ENCODE measurements at regions not wholly inside any gene's neighbourhood (a gene's known extent, or its start where the extent isn't known, plus 50 kb on each side); places are given as distances from the start of the nearest gene placed in this dataset.

- H3K36me3 ChIP-seq (ENCODE audit: control insufficient read depth in 2 of 2, extremely low read depth in 1 of 2, insufficient read depth in 2 of 2, low read length in 2 of 2) = no peaks in the 10 kb centered on the region
- no peak overlapping the region for H3K4me3 ChIP-seq (replicated peaks in 1 of 3; ENCODE audit: insufficient read depth in 1 of 3, low read depth in 1 of 3, low read length in 3 of 3)
- peaks cover 7 to 15% of the 10 kb centered on the region in 2 experiments for H3K27me3 ChIP-seq (ENCODE audit: control insufficient read depth in 2 of 2, insufficient read depth in 2 of 2, low read length in 2 of 2)
- H3K9ac ChIP-seq (replicated peaks; ENCODE audit: extremely low read depth, insufficient read depth, low read length) = no peak overlapping the region
- no peaks in the 10 kb centered on the region for H4K20me1 ChIP-seq (replicated peaks; ENCODE audit: control insufficient read depth, extremely low read depth, insufficient read depth, low read length)
- dilution Hi-C loops (cut with MboI; ENCODE audit: extremely low pct_ligation_motif_present, low sequenced_read_pairs) (no loop called here), intact Hi-C loops (cut with micrococcal nuclease) (no loop called here)
- CTCF ChIA-PET = no interaction called here
- no TSS peak for BruUV-seq (replicated peaks)
- H2AFZ ChIP-seq (ENCODE audit: low read depth, low read length) = no peak overlapping the region
- no peaks in the 10 kb centered on the region for H3K79me2 ChIP-seq (ENCODE audit: control insufficient read depth, insufficient read depth, low read length)
- FAIRE-seq (no peak), DNase-seq (ENCODE audit: low read depth, low spot score) (no peak)
- no peaks in the 10 kb centered on the region for H3K9me1 ChIP-seq (replicated peaks; ENCODE audit: control insufficient read depth, extremely low read depth, insufficient read depth, low read length)
- TF ChIP-seq GATA2 (IDR thresholded peaks at IDR 0.05; ENCODE audit: insufficient read depth, insufficient read length, low read depth, low read length) = no peak
- TF ChIP-seq POLR2A (IDR thresholded peaks at IDR 0.05; ENCODE audit: low read depth, low read length) = no peak
- no peak for TF ChIP-seq CTCF (IDR thresholded peaks at IDR 0.05; ENCODE audit: extremely low read depth in 1 of 2, insufficient read depth in 1 of 2, low read depth in 1 of 2, low read length in 2 of 2)
- TF ChIP-seq FOS (IDR thresholded peaks at IDR 0.05; ENCODE audit: borderline replicate concordance, insufficient read depth, low read length) = no peak
- H3K4me1 ChIP-seq (ENCODE audit: control insufficient read depth, extremely low read depth, insufficient read depth, low read length) = no peaks in the 10 kb centered on the region
- H3K27ac ChIP-seq (ENCODE audit: insufficient read depth, low read depth, low read length) = no peak overlapping the region
- POLR2A ChIA-PET = no interaction called here
- H3K9me3 ChIP-seq (replicated peaks; ENCODE audit: control insufficient read depth, insufficient read depth, low read length) = no peaks in the 10 kb centered on the region
- no peak overlapping the region for H3K4me2 ChIP-seq (ENCODE audit: insufficient read depth, low read length)
Measured at GRCh38 chr1:53388963-53389362, 61.1 kb upstream of the LRP8 start.

GRCh38 chr1:53390261-53390660, 62.4 kb upstream of the LRP8 start:
- no TSS peak for BruUV-seq (replicated peaks)
- TF ChIP-seq POLR2A (IDR thresholded peaks at IDR 0.05; ENCODE audit: low read depth, low read length) (no peak), FOS (IDR thresholded peaks at IDR 0.05; ENCODE audit: borderline replicate concordance, insufficient read depth, low read length) (no peak), MAX (IDR thresholded peaks at IDR 0.05; ENCODE audit: insufficient read depth, insufficient read length) (no peak), JUN (IDR thresholded peaks at IDR 0.05; ENCODE audit: borderline replicate concordance, insufficient read depth, insufficient read length, low read depth) (no peak), MYC (IDR thresholded peaks at IDR 0.05; ENCODE audit: low read depth, low read length) (no peak), GATA2 (IDR thresholded peaks at IDR 0.05; ENCODE audit: insufficient read depth, insufficient read length, low read depth, low read length) (no peak), POLR2AphosphoS5 (IDR thresholded peaks at IDR 0.05; ENCODE audit: insufficient read depth, low read depth, low read length) (no peak), EZH2 (IDR thresholded peaks at IDR 0.05; ENCODE audit: borderline replicate concordance, low read depth, low read length, severe bottlenecking) (no peak), CTCF (IDR thresholded peaks at IDR 0.05; ENCODE audit: extremely low read depth in 1 of 2, insufficient read depth in 1 of 2, low read depth in 1 of 2, low read length in 2 of 2) (no peak)
- H3K4me3 ChIP-seq (replicated peaks in 1 of 3; ENCODE audit: insufficient read depth in 1 of 3, low read depth in 1 of 3, low read length in 3 of 3) = no peak overlapping the region
- H3K9ac ChIP-seq (replicated peaks; ENCODE audit: extremely low read depth, insufficient read depth, low read length) = no peak overlapping the region
- no peaks in the 10 kb centered on the region for H3K9me1 ChIP-seq (replicated peaks; ENCODE audit: control insufficient read depth, extremely low read depth, insufficient read depth, low read length)
- H3K79me2 ChIP-seq (ENCODE audit: control insufficient read depth, insufficient read depth, low read length) = no peaks in the 10 kb centered on the region
- CTCF ChIA-PET = interaction anchor here (0.7 to 8.3 kb wide), 2 partner anchors 110 to 322 kb away, joined by 3 to 271 read pairs; no protein-coding TSS in a partner anchor
- H4K20me1 ChIP-seq (replicated peaks; ENCODE audit: control insufficient read depth, extremely low read depth, insufficient read depth, low read length) = no peaks in the 10 kb centered on the region
- no peaks in the 10 kb centered on the region for H3K4me1 ChIP-seq (ENCODE audit: control insufficient read depth, extremely low read depth, insufficient read depth, low read length)
- DNase-seq (ENCODE audit: low read depth, low spot score) = no peak
- dilution Hi-C loops (cut with MboI; ENCODE audit: extremely low pct_ligation_motif_present, low sequenced_read_pairs) (no loop called here), intact Hi-C loops (cut with micrococcal nuclease) (no loop called here)
- no peak overlapping the region for H3K27ac ChIP-seq (ENCODE audit: insufficient read depth, low read depth, low read length)
- H3K36me3 ChIP-seq (ENCODE audit: control insufficient read depth in 2 of 2, extremely low read depth in 1 of 2, insufficient read depth in 2 of 2, low read length in 2 of 2) = no peaks in the 10 kb centered on the region
- H2AFZ ChIP-seq (ENCODE audit: low read depth, low read length) = peak overlapping the region; percentile 11
- POLR2A ChIA-PET = no interaction called here
- H3K9me3 ChIP-seq (replicated peaks; ENCODE audit: control insufficient read depth, insufficient read depth, low read length) = no peaks in the 10 kb centered on the region
- no peak overlapping the region for H3K4me2 ChIP-seq (ENCODE audit: insufficient read depth, low read length)
- peaks cover 5 to 15% of the 10 kb centered on the region in 2 experiments for H3K27me3 ChIP-seq (ENCODE audit: control insufficient read depth in 2 of 2, insufficient read depth in 2 of 2, low read length in 2 of 2)
- FAIRE-seq = no peak

Measured in endothelial cell of umbilical vein (primary cell).